ENCODE measurements at regions not wholly inside any gene's neighbourhood (a gene's known extent, or its start where the extent isn't known, plus 50 kb on each side); places are given as distances from the start of the nearest gene placed in this dataset.

DNA sequence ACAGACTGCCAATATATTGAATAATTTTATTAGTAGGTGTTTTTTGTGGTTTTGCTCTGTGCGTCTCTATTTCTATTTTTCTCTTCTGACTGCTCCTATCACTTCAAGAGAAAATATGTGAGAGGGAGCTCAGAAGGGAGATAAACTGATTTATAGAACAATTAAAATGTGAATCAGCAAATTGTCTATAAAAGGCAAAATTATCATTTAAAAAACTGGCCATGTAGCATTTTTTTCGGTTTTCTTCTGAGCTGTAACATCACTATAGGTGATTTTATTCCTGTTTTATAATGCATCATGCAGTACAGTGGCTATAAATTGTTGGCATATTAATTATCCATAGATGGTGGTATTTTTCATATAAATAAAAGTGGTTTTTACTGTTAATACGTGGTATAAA, 416.5 kb downstream of the DOK5 start:
- no peak overlapping the region for H3K4me3 ChIP-seq (ENCODE audit: low read depth in 1 of 2, low read length in 2 of 2)
- H3K27ac ChIP-seq (ENCODE audit: low read length), result no peak overlapping the region
- no peaks in the 10 kb centered on the region for H3K36me3 ChIP-seq (ENCODE audit: control insufficient read depth in 1 of 2, insufficient read depth in 2 of 2, low read length in 2 of 2)
- no peaks in the 10 kb centered on the region for H3K4me1 ChIP-seq (ENCODE audit: control insufficient read depth in 1 of 2, insufficient read depth in 2 of 2, low read length in 2 of 2)
- H3K27me3 ChIP-seq (ENCODE audit: low read depth, low read length), result no peaks in the 10 kb centered on the region
- no peaks in the 10 kb centered on the region for H3K9me3 ChIP-seq (ENCODE audit: control insufficient read depth in 1 of 2, low read length in 2 of 2)

GRCh38 chr20:54879393-54879792, 404.0 kb downstream of the DOK5 start:
- Histone ChIP-seq H3K27me3 (ENCODE audit: low read depth, low read length) (no peaks in the 10 kb centered on the region), H3K9me3 (ENCODE audit: control insufficient read depth in 1 of 2, low read length in 2 of 2) (no peaks in the 10 kb centered on the region), H3K36me3 (ENCODE audit: control insufficient read depth in 1 of 2, insufficient read depth in 2 of 2, low read length in 2 of 2) (no peaks in the 10 kb centered on the region), H3K4me3 (ENCODE audit: low read depth in 1 of 2, low read length in 2 of 2) (no peak overlapping the region), H3K27ac (ENCODE audit: low read length) (no peak overlapping the region), H3K4me1 (ENCODE audit: control insufficient read depth in 1 of 2, insufficient read depth in 2 of 2, low read length in 2 of 2) (no peaks in the 10 kb centered on the region)

GRCh38 chr20:54875307-54875706, 399.9 kb downstream of the DOK5 start:
- Histone ChIP-seq H3K27ac (ENCODE audit: low read length) (no peak overlapping the region), H3K9me3 (ENCODE audit: control insufficient read depth in 1 of 2, low read length in 2 of 2) (no peaks in the 10 kb centered on the region), H3K4me1 (ENCODE audit: control insufficient read depth in 1 of 2, insufficient read depth in 2 of 2, low read length in 2 of 2) (no peaks in the 10 kb centered on the region), H3K36me3 (ENCODE audit: control insufficient read depth in 1 of 2, insufficient read depth in 2 of 2, low read length in 2 of 2) (no peaks in the 10 kb centered on the region), H3K4me3 (ENCODE audit: low read depth in 1 of 2, low read length in 2 of 2) (no peak overlapping the region), H3K27me3 (ENCODE audit: low read depth, low read length) (no peaks in the 10 kb centered on the region)

DNA sequence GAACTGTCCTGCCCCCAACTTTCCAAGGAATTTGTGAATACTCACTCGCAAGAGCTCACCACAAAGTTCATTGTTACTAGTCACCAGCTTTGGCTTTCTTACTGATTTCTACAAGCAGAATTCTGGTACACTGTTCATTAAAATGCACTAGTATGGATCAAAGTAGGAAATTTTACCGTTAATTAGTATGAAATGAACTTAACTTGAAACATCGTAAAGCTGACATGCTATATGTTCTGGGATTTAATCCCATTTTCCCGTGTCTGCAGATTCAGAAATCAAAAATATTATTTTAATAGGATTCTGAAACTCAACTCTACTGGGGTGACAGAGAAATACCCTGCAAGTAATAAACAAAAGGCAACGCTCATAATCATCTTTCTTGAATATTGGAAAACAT, 399.3 kb downstream of the DOK5 start:
- no peak overlapping the region for H3K27ac ChIP-seq (ENCODE audit: low read length)
- no peaks in the 10 kb centered on the region for H3K27me3 ChIP-seq (ENCODE audit: low read depth, low read length)
- H3K9me3 ChIP-seq (ENCODE audit: control insufficient read depth in 1 of 2, low read length in 2 of 2), result no peaks in the 10 kb centered on the region
- H3K4me1 ChIP-seq (ENCODE audit: control insufficient read depth in 1 of 2, insufficient read depth in 2 of 2, low read length in 2 of 2), result no peaks in the 10 kb centered on the region
- no peaks in the 10 kb centered on the region for H3K36me3 ChIP-seq (ENCODE audit: control insufficient read depth in 1 of 2, insufficient read depth in 2 of 2, low read length in 2 of 2)
- no peak overlapping the region for H3K4me3 ChIP-seq (ENCODE audit: low read depth in 1 of 2, low read length in 2 of 2)

- Histone ChIP-seq H3K4me1 (ENCODE audit: control insufficient read depth in 1 of 2, insufficient read depth in 2 of 2, low read length in 2 of 2) (no peaks in the 10 kb centered on the region), H3K27ac (ENCODE audit: low read length) (no peak overlapping the region), H3K4me3 (ENCODE audit: low read depth in 1 of 2, low read length in 2 of 2) (no peak overlapping the region), H3K27me3 (ENCODE audit: low read depth, low read length) (no peaks in the 10 kb centered on the region), H3K9me3 (ENCODE audit: control insufficient read depth in 1 of 2, low read length in 2 of 2) (no peaks in the 10 kb centered on the region), H3K36me3 (ENCODE audit: control insufficient read depth in 1 of 2, insufficient read depth in 2 of 2, low read length in 2 of 2) (no peaks in the 10 kb centered on the region)
Measured at GRCh38 chr20:54872440-54872839, 397.0 kb downstream of the DOK5 start.

DNA sequence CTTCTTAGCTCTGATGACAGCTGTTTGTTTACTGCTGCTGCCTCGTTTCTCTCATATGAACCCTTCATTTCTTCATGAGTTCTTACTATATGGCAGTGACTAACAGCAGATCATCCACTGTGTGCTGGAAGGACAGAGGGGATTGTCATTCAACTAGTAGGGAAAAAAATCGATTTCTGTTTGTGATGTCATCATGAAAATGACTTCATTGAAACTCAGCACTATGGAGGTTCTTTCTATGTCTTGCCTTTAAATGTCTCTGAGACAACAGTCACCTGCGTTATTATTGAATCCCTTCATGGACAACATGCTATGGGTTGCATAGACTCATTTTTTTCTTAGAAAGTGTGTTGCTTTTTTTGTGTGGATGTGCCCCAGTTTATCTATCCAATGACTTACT, 394.4 kb downstream of the DOK5 start:
- Histone ChIP-seq H3K9me3 (ENCODE audit: control insufficient read depth in 1 of 2, low read length in 2 of 2) (no peaks in the 10 kb centered on the region), H3K4me1 (ENCODE audit: control insufficient read depth in 1 of 2, insufficient read depth in 2 of 2, low read length in 2 of 2) (no peaks in the 10 kb centered on the region), H3K36me3 (ENCODE audit: control insufficient read depth in 1 of 2, insufficient read depth in 2 of 2, low read length in 2 of 2) (no peaks in the 10 kb centered on the region), H3K27me3 (ENCODE audit: low read depth, low read length) (no peaks in the 10 kb centered on the region), H3K27ac (ENCODE audit: low read length) (no peak overlapping the region), H3K4me3 (ENCODE audit: low read depth in 1 of 2, low read length in 2 of 2) (no peak overlapping the region)

GRCh38 chr20:54865273-54865672, 389.9 kb downstream of the DOK5 start:
- Histone ChIP-seq H3K4me1 (ENCODE audit: control insufficient read depth in 1 of 2, insufficient read depth in 2 of 2, low read length in 2 of 2) (no peaks in the 10 kb centered on the region), H3K4me3 (ENCODE audit: low read depth in 1 of 2, low read length in 2 of 2) (no peak overlapping the region), H3K9me3 (ENCODE audit: control insufficient read depth in 1 of 2, low read length in 2 of 2) (no peaks in the 10 kb centered on the region), H3K27me3 (ENCODE audit: low read depth, low read length) (no peaks in the 10 kb centered on the region), H3K27ac (ENCODE audit: low read length) (no peak overlapping the region), H3K36me3 (ENCODE audit: control insufficient read depth in 1 of 2, insufficient read depth in 2 of 2, low read length in 2 of 2) (no peaks in the 10 kb centered on the region)

DNA sequence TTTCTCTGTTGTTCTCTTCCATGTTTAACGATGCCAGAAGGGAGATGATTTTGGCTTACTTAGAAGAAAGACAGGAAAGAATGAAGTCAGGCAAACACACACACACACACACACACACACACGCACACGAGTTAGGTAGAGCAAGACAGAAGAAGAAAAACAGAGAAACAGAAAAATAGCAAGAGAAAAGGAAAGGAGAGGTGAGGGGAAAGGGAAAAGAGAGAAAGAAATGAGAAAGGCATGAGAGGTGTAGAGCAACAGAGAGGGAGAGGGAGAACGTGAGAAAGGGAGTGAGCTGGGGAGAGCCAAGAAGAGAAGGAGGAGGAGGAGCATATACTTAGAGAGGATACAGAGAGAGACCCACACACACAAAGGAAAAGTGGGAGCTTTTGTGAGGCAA, 385.3 kb downstream of the DOK5 start:
- Histone ChIP-seq H3K9me3 (ENCODE audit: control insufficient read depth in 1 of 2, low read length in 2 of 2) (no peaks in the 10 kb centered on the region), H3K36me3 (ENCODE audit: control insufficient read depth in 1 of 2, insufficient read depth in 2 of 2, low read length in 2 of 2) (no peaks in the 10 kb centered on the region), H3K4me3 (ENCODE audit: low read depth in 1 of 2, low read length in 2 of 2) (no peak overlapping the region), H3K27me3 (ENCODE audit: low read depth, low read length) (no peaks in the 10 kb centered on the region), H3K4me1 (ENCODE audit: control insufficient read depth in 1 of 2, insufficient read depth in 2 of 2, low read length in 2 of 2) (no peaks in the 10 kb centered on the region), H3K27ac (ENCODE audit: low read length) (no peak overlapping the region)

- Histone ChIP-seq H3K4me1 (ENCODE audit: control insufficient read depth in 1 of 2, insufficient read depth in 2 of 2, low read length in 2 of 2) (no peaks in the 10 kb centered on the region), H3K27ac (ENCODE audit: low read length) (no peak overlapping the region), H3K27me3 (ENCODE audit: low read depth, low read length) (no peaks in the 10 kb centered on the region), H3K4me3 (ENCODE audit: low read depth in 1 of 2, low read length in 2 of 2) (no peak overlapping the region), H3K9me3 (ENCODE audit: control insufficient read depth in 1 of 2, low read length in 2 of 2) (no peaks in the 10 kb centered on the region), H3K36me3 (ENCODE audit: control insufficient read depth in 1 of 2, insufficient read depth in 2 of 2, low read length in 2 of 2) (no peaks in the 10 kb centered on the region)
Measured at GRCh38 chr20:54856202-54856601, 380.8 kb downstream of the DOK5 start.

DNA sequence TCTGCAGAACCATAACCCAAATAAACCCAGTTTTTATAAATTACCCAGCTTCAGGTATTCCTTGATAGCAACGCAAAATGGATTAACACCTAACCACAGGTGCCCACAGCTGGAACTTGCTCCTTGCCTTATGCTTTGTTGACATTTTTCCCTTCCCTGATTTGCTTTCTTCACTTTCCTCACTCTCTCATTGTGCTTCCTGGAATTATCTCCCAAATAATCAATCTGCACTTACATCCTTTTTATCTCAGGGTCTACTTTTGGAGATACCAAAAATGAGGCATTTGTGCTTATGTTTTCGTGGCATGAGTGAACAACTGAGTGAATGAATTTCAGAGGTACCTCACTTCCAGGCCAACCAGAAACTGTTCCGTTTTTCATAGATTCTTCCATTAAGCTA, 374.3 kb downstream of the DOK5 start:
- Histone ChIP-seq H3K4me1 (ENCODE audit: control insufficient read depth in 1 of 2, insufficient read depth in 2 of 2, low read length in 2 of 2) (no peaks in the 10 kb centered on the region), H3K4me3 (ENCODE audit: low read depth in 1 of 2, low read length in 2 of 2) (no peak overlapping the region), H3K27ac (ENCODE audit: low read length) (no peak overlapping the region), H3K27me3 (ENCODE audit: low read depth, low read length) (no peaks in the 10 kb centered on the region), H3K9me3 (ENCODE audit: control insufficient read depth in 1 of 2, low read length in 2 of 2) (no peaks in the 10 kb centered on the region), H3K36me3 (ENCODE audit: control insufficient read depth in 1 of 2, insufficient read depth in 2 of 2, low read length in 2 of 2) (no peaks in the 10 kb centered on the region)

DNA sequence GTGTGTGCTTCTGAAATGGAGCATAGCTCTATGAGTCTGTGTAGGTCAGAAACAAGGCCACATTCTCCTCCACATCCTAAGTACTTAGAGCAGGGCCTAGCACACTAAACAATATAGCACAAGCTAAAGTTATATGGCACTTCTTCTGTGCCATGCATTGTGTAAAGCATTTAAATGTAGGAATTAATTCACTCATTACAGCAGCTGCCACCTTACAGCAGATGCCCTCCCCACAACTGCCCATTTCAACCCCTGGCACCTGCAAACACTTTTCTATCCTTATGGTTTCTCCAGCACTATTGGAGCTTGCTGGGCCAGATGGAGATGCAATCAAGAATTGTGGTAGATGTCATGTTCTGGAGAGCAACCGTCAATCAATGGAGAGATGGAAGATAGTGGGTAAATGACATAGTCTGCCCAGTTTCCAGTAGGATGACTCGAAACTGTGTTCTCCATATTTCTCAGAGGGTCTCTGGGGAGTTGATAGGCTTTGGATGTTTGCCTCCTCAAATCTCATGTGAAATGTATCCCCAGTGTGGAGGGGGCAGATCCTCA, 373.7 kb downstream of the DOK5 start:
- no peaks in the 10 kb centered on the region for H3K36me3 ChIP-seq (ENCODE audit: control insufficient read depth in 1 of 2, insufficient read depth in 2 of 2, low read length in 2 of 2)
- no peaks in the 10 kb centered on the region for H3K4me1 ChIP-seq (ENCODE audit: control insufficient read depth in 1 of 2, insufficient read depth in 2 of 2, low read length in 2 of 2)
- H3K27ac ChIP-seq (ENCODE audit: low read length), result no peak overlapping the region
- no peaks in the 10 kb centered on the region for H3K27me3 ChIP-seq (ENCODE audit: low read depth, low read length)
- H3K4me3 ChIP-seq (ENCODE audit: low read depth in 1 of 2, low read length in 2 of 2), result no peak overlapping the region
- H3K9me3 ChIP-seq (ENCODE audit: control insufficient read depth in 1 of 2, low read length in 2 of 2), result no peaks in the 10 kb centered on the region

GRCh38 chr20:54848262-54848661, 372.9 kb downstream of the DOK5 start:
- Histone ChIP-seq H3K9me3 (ENCODE audit: control insufficient read depth in 1 of 2, low read length in 2 of 2) (no peaks in the 10 kb centered on the region), H3K27me3 (ENCODE audit: low read depth, low read length) (no peaks in the 10 kb centered on the region)

More at GRCh38 chr20:54848262-54848661, 372.9 kb downstream of the DOK5 start:
- H3K4me1 ChIP-seq (ENCODE audit: control insufficient read depth in 1 of 2, insufficient read depth in 2 of 2, low read length in 2 of 2), result no peaks in the 10 kb centered on the region
- no peak overlapping the region for H3K27ac ChIP-seq (ENCODE audit: low read length)
- no peaks in the 10 kb centered on the region for H3K36me3 ChIP-seq (ENCODE audit: control insufficient read depth in 1 of 2, insufficient read depth in 2 of 2, low read length in 2 of 2)
- H3K4me3 ChIP-seq (ENCODE audit: low read depth in 1 of 2, low read length in 2 of 2), result no peak overlapping the region
